Body of pancreas (tissue), 4 donors: ENCODE measurements at regions not wholly inside any gene's neighbourhood (a gene's known extent, or its start where the extent isn't known, plus 50 kb on each side); places are given as distances from the start of the nearest gene placed in this dataset.

Experiments used
- CTCF ChIP-seq, 7 experiments: fragments of 450-650 bp in 4 of 7; fragments of 200-600 bp in 3 of 7; sonication (generic) in 3 of 7; IDR thresholded peaks; one replicate each; pipeline ENCODE4 v1.5.1; 2016 to 2019; ENCODE audit warnings: antibody characterized with exemption in 7 of 7
- POLR2A ChIP-seq, 3 donors: fragments of 450-650 bp; IDR thresholded peaks; one replicate each; pipeline ENCODE4 v1.6.1; 2016; ENCODE audit warnings: antibody characterized with exemption in 3 of 3, mild to moderate bottlenecking in 2 of 3

- no peak for TF ChIP-seq CTCF (IDR thresholded peaks at IDR 0.05)
- TF ChIP-seq POLR2A (IDR thresholded peaks at IDR 0.05) = no peak
Observed at GRCh38 chr4:60934566-60935295, 265.4 kb upstream of the ADGRL3 start.
